ENCODE measurements at regions not wholly inside any gene's neighbourhood (a gene's known extent, or its start where the extent isn't known, plus 50 kb on each side); places are given as distances from the start of the nearest gene placed in this dataset.
"Not testable (repeated sequence)": the region's sequence is repeated elsewhere in the genome, so short reads cannot be mapped to it uniquely, and the experiment has no call there.

DNA sequence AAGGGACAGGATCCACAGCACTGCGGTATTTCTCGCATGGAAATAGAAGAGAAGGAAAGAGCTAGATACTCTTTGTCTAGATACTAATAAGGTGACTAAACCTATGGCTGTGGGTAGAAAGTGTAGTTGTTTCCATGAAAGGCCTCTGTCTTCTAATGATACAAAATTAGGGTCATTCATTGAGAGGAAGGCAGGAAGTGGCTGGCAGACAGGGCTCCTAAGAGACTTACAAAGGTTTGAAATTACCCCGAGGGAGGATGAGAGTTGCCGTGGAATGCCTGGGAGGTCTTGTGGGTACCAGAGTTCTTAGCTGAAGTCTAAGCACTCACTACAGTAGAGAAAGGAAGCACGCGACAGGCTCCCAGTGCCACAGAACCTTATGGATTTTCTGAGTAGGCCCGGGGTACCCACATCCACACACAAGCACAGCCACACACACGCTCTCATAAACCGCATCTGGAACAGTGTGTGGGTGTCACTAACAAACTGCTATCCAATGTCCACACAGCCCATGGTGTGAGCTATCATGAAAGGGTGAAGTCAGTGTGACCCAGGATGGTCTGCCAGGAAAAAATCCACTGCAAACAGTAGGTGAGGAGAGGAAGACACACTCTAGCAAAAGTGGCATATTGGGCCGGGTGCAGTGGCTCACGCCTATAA, 221.4 kb downstream of the FAM43A start:
- no peak overlapping the region for H3K9ac ChIP-seq (ENCODE audit: low read length in 5 of 5)
- no peak overlapping the region for H3K4me3 ChIP-seq (ENCODE audit: low read depth in 1 of 5, low read length in 5 of 5)
- no peaks in the 10 kb centered on the region for H3K9me3 ChIP-seq (ENCODE audit: control insufficient read depth in 5 of 5, low read length in 5 of 5)
- no peaks in the 10 kb centered on the region for H3K4me1 ChIP-seq (ENCODE audit: control insufficient read depth in 5 of 5, insufficient read depth in 5 of 5, low read length in 5 of 5)
- no peaks in the 10 kb centered on the region for H3K36me3 ChIP-seq (ENCODE audit: control insufficient read depth in 5 of 5, insufficient read depth in 5 of 5, low read length in 5 of 5)
- H3K27ac ChIP-seq (ENCODE audit: low read depth, low read length): no peak overlapping the region
- peaks cover 0 to 2% (median 0%) of the 10 kb centered on the region in 5 donors for H3K27me3 ChIP-seq (ENCODE audit: control insufficient read depth in 5 of 5, insufficient read depth in 4 of 5, low read length in 5 of 5)

DNA sequence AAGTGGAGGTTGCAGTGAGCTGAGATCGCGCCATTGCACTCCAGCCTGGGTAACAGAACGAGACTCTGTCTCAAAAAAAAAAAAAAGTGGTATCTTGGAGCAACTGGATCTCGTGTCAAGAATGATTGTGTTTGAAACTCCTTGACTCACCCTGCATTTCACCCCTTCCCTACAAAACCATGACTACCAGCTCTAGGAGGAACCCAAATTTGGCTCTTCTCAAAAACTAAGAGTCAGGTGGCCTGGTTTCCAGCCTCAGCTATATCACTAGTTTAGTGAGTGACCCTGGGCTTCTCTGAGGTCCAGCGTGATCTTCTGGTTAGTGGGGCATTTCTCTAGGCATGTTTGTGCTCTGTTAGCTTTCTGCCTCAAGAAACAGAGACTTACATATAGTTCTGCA, 222.1 kb downstream of the FAM43A start:
- H3K4me3 ChIP-seq (ENCODE audit: low read depth in 1 of 5, low read length in 5 of 5): no peak overlapping the region
- no peak overlapping the region for H3K27ac ChIP-seq (ENCODE audit: low read depth, low read length)
- H3K9me3 ChIP-seq (ENCODE audit: control insufficient read depth in 5 of 5, low read length in 5 of 5): no peaks in the 10 kb centered on the region

DNA sequence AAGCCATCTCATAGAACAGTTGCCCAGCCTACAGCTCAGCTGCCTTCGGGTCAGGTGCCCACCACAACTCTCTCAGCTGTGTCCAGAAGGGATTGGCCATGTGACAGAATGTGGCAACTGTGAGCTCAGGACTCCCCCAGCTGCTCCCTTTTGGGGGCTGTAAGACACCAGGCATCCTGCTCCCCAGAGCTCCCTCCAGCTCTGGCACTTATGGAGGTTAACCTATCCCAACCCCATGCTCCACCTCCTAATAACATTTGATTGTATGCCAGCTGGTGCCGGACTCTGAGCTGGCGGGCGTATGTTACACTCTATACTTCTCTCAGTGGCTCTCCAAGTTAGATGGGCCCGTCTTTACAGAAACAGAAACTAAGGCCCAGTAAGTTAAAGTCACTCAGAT, 222.8 kb downstream of the FAM43A start:
- H3K4me3 ChIP-seq (ENCODE audit: low read depth in 1 of 5, low read length in 5 of 5): no peak overlapping the region
- H3K9me3 ChIP-seq (ENCODE audit: control insufficient read depth in 5 of 5, low read length in 5 of 5): no peaks in the 10 kb centered on the region
- H3K27me3 ChIP-seq (ENCODE audit: control insufficient read depth in 5 of 5, insufficient read depth in 4 of 5, low read length in 5 of 5): peaks cover 0 to 2% (median 0%) of the 10 kb centered on the region in 5 donors
- no peaks in the 10 kb centered on the region for H3K36me3 ChIP-seq (ENCODE audit: control insufficient read depth in 5 of 5, insufficient read depth in 5 of 5, low read length in 5 of 5)
- no peak overlapping the region for H3K9ac ChIP-seq (ENCODE audit: low read length in 5 of 5)
- H3K4me1 ChIP-seq (ENCODE audit: control insufficient read depth in 5 of 5, insufficient read depth in 5 of 5, low read length in 5 of 5): no peaks in the 10 kb centered on the region
- no peak overlapping the region for H3K27ac ChIP-seq (ENCODE audit: low read depth, low read length)

More for the DNA sequence above, 222.1 kb downstream of the FAM43A start:
- Histone ChIP-seq H3K27me3 (ENCODE audit: control insufficient read depth in 5 of 5, insufficient read depth in 4 of 5, low read length in 5 of 5) (peaks cover 0 to 2% (median 0%) of the 10 kb centered on the region in 5 donors), H3K36me3 (ENCODE audit: control insufficient read depth in 5 of 5, insufficient read depth in 5 of 5, low read length in 5 of 5) (no peaks in the 10 kb centered on the region), H3K9ac (ENCODE audit: low read length in 5 of 5) (no peak overlapping the region), H3K4me1 (ENCODE audit: control insufficient read depth in 5 of 5, insufficient read depth in 5 of 5, low read length in 5 of 5) (no peaks in the 10 kb centered on the region)

DNA sequence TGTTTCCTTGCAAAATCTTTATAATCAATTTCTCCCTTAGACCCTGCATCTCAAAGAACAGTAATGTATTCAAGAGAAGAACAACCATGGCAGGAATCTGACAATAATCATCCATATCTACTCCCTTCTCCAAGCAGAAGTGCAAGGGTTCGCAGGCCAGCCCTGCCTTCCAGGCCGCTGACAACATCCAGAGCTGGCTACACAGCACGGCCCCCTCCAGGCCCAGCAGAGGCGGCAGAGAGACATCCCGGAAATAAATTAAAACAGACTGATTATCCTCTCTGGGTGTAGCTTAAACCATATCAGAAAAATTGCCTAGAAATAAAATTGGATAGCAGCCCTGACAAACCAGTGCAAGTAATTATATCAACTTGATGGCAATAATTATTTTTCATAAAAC, 223.3 kb downstream of the FAM43A start:
- peaks cover 0 to 2% (median 0%) of the 10 kb centered on the region in 5 donors for H3K27me3 ChIP-seq (ENCODE audit: control insufficient read depth in 5 of 5, insufficient read depth in 4 of 5, low read length in 5 of 5)
- no peak overlapping the region for H3K27ac ChIP-seq (ENCODE audit: low read depth, low read length)

DNA sequence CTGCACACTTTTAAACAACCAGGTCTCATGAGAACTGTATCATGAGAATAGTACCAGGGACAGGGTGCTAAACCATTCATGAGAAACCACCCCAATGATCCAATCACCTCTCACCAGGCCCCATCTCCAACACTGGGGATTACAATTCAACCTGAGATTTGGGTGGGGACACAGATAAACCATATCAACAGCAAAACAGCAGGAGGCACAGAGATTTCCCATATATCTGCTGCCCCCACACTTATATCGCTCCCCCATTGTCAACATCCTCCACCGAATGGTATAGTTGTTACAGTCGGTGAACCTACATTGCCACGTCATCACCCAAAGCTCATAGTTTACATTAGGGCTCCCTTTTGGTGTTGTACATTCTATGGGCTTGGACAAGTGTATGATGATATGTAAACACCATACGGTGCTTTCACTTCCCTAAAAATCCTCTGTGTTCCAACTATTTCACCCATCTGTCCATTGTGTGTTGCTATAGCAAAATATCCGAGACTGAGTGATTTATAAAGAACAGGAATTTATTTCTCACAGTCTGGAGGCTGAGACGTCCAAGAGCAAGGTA, 224.8 kb downstream of the FAM43A start:
- no peak overlapping the region for H3K9ac ChIP-seq (ENCODE audit: low read length in 5 of 5)
- H3K36me3 ChIP-seq (ENCODE audit: control insufficient read depth in 5 of 5, insufficient read depth in 5 of 5, low read length in 5 of 5): no peaks in the 10 kb centered on the region

More for the DNA sequence above, 223.3 kb downstream of the FAM43A start:
- H3K9me3 ChIP-seq (ENCODE audit: control insufficient read depth in 5 of 5, low read length in 5 of 5): no peaks in the 10 kb centered on the region
- no peaks in the 10 kb centered on the region for H3K4me1 ChIP-seq (ENCODE audit: control insufficient read depth in 5 of 5, insufficient read depth in 5 of 5, low read length in 5 of 5)
- no peak overlapping the region for H3K9ac ChIP-seq (ENCODE audit: low read length in 5 of 5)
- H3K36me3 ChIP-seq (ENCODE audit: control insufficient read depth in 5 of 5, insufficient read depth in 5 of 5, low read length in 5 of 5): no peaks in the 10 kb centered on the region
- no peak overlapping the region for H3K4me3 ChIP-seq (ENCODE audit: low read depth in 1 of 5, low read length in 5 of 5)

DNA sequence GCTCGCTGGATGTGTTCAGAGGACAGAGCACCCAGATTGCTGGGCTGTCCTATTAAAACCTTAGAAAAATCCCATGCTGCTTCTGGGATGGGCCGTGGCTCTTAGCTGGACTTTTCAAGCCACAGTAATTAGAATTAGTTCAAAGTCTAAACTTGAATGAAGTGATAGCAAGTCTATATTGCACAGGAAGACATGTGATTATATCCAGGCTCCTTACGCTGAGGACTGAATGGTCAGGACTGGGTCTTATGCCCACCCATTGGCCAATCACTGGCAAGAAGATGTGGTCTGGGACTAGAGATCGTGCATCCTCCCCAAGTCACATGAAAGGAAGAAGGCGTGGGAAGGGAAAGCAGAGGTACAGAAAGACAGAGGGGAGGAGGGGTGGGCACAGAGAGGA, 227.6 kb downstream of the FAM43A start:
- no peaks in the 10 kb centered on the region for H3K4me1 ChIP-seq (ENCODE audit: control insufficient read depth in 5 of 5, insufficient read depth in 5 of 5, low read length in 5 of 5)
- no peak overlapping the region for H3K27ac ChIP-seq (ENCODE audit: low read depth, low read length)
- peaks cover 0 to under 1% (median 0%) of the 10 kb centered on the region in 5 donors for H3K27me3 ChIP-seq (ENCODE audit: control insufficient read depth in 5 of 5, insufficient read depth in 4 of 5, low read length in 5 of 5)
- H3K36me3 ChIP-seq (ENCODE audit: control insufficient read depth in 5 of 5, insufficient read depth in 5 of 5, low read length in 5 of 5): no peaks in the 10 kb centered on the region
- H3K9me3 ChIP-seq (ENCODE audit: control insufficient read depth in 5 of 5, low read length in 5 of 5): peaks cover 0 to 2% (median 0%) of the 10 kb centered on the region in 5 donors
- no peak overlapping the region for H3K9ac ChIP-seq (ENCODE audit: low read length in 5 of 5)
- H3K4me3 ChIP-seq (ENCODE audit: low read depth in 1 of 5, low read length in 5 of 5): no peak overlapping the region

More for the DNA sequence above, 224.8 kb downstream of the FAM43A start:
- H3K9me3 ChIP-seq (ENCODE audit: control insufficient read depth in 5 of 5, low read length in 5 of 5): no peaks in the 10 kb centered on the region
- H3K4me1 ChIP-seq (ENCODE audit: control insufficient read depth in 5 of 5, insufficient read depth in 5 of 5, low read length in 5 of 5): no peaks in the 10 kb centered on the region
- H3K27me3 ChIP-seq (ENCODE audit: control insufficient read depth in 5 of 5, insufficient read depth in 4 of 5, low read length in 5 of 5): peaks cover 0 to 2% (median 0%) of the 10 kb centered on the region in 5 donors
- H3K27ac ChIP-seq (ENCODE audit: low read depth, low read length): no peak overlapping the region
- H3K4me3 ChIP-seq (ENCODE audit: low read depth in 1 of 5, low read length in 5 of 5): no peak overlapping the region

DNA sequence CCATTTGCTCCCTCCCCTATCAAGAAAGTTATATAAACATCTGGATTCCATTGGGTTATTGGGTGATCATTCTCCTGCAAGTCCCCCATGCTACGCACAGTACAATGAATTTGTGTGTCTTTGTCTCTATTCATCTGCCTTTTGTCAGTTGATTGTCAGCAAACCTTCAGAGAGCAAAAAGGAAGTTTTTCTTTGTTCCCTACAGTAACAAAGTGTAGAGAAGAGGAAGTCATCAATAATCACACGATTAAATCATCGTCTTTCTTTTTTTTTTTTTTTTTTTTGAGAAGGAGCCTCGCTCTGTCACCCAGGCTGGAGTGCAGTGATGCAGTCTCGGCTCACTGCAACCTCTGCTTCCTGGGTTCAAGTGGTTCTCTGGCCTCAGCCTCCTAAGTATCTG, 239.2 kb downstream of the FAM43A start:
- not testable (repeated sequence) for H3K36me3 ChIP-seq (ENCODE audit: control insufficient read depth in 5 of 5, insufficient read depth in 5 of 5, low read length in 5 of 5); H3K9ac ChIP-seq (ENCODE audit: low read length in 5 of 5); H3K27me3 ChIP-seq (ENCODE audit: control insufficient read depth in 5 of 5, insufficient read depth in 4 of 5, low read length in 5 of 5); H3K4me3 ChIP-seq (ENCODE audit: low read depth in 1 of 5, low read length in 5 of 5); H3K9me3 ChIP-seq (ENCODE audit: control insufficient read depth in 5 of 5, low read length in 5 of 5); H3K27ac ChIP-seq (ENCODE audit: low read depth, low read length)
- H3K4me1 ChIP-seq (ENCODE audit: control insufficient read depth in 5 of 5, insufficient read depth in 5 of 5, low read length in 5 of 5): peaks cover 3 to 29% (median 8%) of the 10 kb centered on the region in 5 donors

DNA sequence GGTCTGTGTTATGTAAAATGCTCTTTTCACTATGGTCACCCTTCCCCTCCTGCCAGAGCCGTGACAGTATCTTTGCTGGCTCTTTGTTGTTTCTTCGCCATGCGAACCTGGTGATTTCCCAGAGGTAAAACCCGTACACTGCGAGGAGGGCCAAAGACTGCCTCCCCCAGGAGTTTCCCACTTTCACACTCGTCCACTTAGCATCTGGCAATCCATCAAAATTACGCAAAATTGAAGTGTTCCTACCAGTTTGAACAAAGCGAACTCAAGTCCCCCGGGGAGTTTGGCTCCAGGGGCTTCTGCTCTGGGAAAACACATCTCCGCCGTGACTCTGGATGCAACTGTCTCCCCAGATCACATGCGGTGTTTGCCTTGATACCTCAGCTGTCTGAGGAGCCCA, 239.9 kb downstream of the FAM43A start:
- Histone ChIP-seq H3K27ac (ENCODE audit: low read depth, low read length) (no peak overlapping the region), H3K4me3 (ENCODE audit: low read depth in 1 of 5, low read length in 5 of 5) (no peak overlapping the region), H3K9me3 (ENCODE audit: control insufficient read depth in 5 of 5, low read length in 5 of 5) (no peaks in the 10 kb centered on the region), H3K9ac (ENCODE audit: low read length in 5 of 5) (no peak overlapping the region), H3K27me3 (ENCODE audit: control insufficient read depth in 5 of 5, insufficient read depth in 4 of 5, low read length in 5 of 5) (no peaks in the 10 kb centered on the region), H3K4me1 (ENCODE audit: control insufficient read depth in 5 of 5, insufficient read depth in 5 of 5, low read length in 5 of 5) (peaks cover 5 to 37% (median 15%) of the 10 kb centered on the region in 5 donors), H3K36me3 (ENCODE audit: control insufficient read depth in 5 of 5, insufficient read depth in 5 of 5, low read length in 5 of 5) (no peaks in the 10 kb centered on the region)

DNA sequence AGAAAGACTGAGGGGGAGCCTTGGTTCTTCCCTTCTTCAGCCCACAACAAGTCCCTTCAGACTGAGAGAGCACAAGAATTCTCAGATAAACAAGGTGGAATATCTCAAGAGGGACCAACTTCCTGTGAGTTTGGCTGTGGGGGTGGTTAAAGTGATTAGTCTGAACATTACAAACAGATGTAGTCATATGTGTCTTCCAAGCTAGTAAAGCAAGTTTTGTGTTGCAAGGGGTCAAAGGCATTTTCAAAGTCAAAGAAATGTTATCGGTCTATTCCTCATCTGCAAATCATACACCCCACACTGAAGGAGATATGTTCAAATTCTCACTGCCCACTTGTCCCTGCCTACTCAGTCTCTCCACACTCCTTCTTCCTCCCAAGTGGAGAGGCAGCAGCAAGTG, 242.5 kb downstream of the FAM43A start:
- Histone ChIP-seq H3K9ac (ENCODE audit: low read length in 5 of 5) (no peak overlapping the region), H3K27me3 (ENCODE audit: control insufficient read depth in 5 of 5, insufficient read depth in 4 of 5, low read length in 5 of 5) (peaks cover 0 to 3% (median 0%) of the 10 kb centered on the region in 5 donors), H3K36me3 (ENCODE audit: control insufficient read depth in 5 of 5, insufficient read depth in 5 of 5, low read length in 5 of 5) (no peaks in the 10 kb centered on the region), H3K4me3 (ENCODE audit: low read depth in 1 of 5, low read length in 5 of 5) (no peak overlapping the region), H3K4me1 (ENCODE audit: control insufficient read depth in 5 of 5, insufficient read depth in 5 of 5, low read length in 5 of 5) (peaks cover 16 to 56% (median 28%) of the 10 kb centered on the region in 5 donors), H3K9me3 (ENCODE audit: control insufficient read depth in 5 of 5, low read length in 5 of 5) (no peaks in the 10 kb centered on the region), H3K27ac (ENCODE audit: low read depth, low read length) (peak overlapping the region; percentile 6)

DNA sequence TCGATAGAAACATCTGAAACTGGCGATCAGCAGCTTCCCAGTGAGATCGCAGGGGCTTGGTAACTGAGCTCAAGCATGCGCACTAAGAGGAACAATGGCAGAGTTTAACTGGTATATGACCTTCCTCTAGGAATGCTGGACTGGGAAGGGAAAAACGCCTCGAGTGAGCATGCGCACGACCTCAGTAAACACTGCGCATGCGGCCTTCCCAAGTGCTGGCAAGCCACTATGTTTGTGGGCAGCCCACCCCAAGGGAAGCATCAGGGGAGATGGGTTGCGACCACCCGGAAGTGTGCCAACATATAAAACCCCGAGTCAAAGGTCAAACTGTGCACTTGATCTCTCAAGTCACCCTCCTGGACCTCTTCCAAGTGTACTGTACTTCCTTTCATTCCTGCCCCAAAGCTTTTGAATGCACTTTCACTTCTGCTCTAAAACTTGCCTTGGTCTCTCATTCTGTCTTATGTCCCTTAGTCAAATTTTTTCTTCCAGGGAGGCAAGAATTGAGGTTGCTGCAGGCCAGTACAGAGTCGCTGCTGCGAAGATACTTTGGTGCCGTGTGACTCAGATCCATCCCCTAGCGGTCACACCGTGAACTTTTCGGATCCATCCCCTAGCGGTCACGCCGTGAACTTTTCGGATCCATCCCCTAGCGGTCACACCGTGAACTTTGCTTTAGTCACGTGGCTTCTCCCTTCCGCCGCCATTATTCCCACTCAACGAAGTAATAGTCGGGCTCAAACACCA, 243.3 kb downstream of the FAM43A start:
- peaks cover 16 to 59% (median 28%) of the 10 kb centered on the region in 5 donors for H3K4me1 ChIP-seq (ENCODE audit: control insufficient read depth in 5 of 5, insufficient read depth in 5 of 5, low read length in 5 of 5)
- H3K36me3 ChIP-seq (ENCODE audit: control insufficient read depth in 5 of 5, insufficient read depth in 5 of 5, low read length in 5 of 5): no peaks in the 10 kb centered on the region
- H3K4me3 ChIP-seq (ENCODE audit: low read depth in 1 of 5, low read length in 5 of 5): peak overlapping the region in 3 of 5 donors; percentile 20 to 50 (median 28)
- peaks cover 0 to 3% (median 0%) of the 10 kb centered on the region in 5 donors for H3K27me3 ChIP-seq (ENCODE audit: control insufficient read depth in 5 of 5, insufficient read depth in 4 of 5, low read length in 5 of 5)
- peak overlapping the region; percentile 68 for H3K27ac ChIP-seq (ENCODE audit: low read depth, low read length)
- H3K9me3 ChIP-seq (ENCODE audit: control insufficient read depth in 5 of 5, low read length in 5 of 5): no peaks in the 10 kb centered on the region
- H3K9ac ChIP-seq (ENCODE audit: low read length in 5 of 5): no peak overlapping the region
